ENCODE measurements at regions not wholly inside any gene's neighbourhood (a gene's known extent, or its start where the extent isn't known, plus 50 kb on each side); places are given as distances from the start of the nearest gene placed in this dataset.
A peak's percentile ranks its signal among the peaks of the same experiment; 100 is the strongest.

DNA sequence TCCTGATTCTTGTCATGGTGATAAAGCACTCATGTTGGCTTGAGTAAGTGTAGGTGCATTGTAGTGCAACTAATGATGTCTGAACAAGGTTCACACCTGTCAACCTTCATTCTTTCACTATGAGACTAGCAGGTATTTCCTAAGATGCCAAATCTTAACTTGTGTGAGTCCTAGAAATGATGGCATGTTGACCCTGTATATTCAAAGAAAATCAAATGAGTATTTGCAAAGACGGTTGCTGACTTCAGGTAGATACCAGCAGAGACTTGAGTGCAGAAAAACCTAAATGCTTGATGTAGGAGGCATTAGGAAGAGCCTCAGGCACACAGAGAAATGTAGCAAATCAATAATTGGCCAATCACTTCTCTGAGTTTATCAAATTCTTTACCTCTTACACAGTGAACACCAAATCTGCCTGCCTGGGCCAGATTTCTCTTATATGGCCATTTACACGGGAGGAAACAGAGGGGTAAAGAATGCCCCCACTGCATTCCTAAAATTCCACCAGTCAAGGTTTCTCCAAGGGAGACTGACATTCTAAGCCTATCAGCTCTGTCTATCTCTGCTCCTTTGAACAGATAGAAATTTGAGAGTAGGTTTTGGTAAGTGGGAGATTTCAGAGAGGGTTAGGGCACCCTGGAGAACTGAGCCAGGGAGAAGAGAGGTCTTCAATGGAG, 488.6 kb upstream of the WWC1 start:
- FAIRE-seq, result no peak
- peak; percentile 36 for DNase-seq (ENCODE audit: low spot score)

DNA sequence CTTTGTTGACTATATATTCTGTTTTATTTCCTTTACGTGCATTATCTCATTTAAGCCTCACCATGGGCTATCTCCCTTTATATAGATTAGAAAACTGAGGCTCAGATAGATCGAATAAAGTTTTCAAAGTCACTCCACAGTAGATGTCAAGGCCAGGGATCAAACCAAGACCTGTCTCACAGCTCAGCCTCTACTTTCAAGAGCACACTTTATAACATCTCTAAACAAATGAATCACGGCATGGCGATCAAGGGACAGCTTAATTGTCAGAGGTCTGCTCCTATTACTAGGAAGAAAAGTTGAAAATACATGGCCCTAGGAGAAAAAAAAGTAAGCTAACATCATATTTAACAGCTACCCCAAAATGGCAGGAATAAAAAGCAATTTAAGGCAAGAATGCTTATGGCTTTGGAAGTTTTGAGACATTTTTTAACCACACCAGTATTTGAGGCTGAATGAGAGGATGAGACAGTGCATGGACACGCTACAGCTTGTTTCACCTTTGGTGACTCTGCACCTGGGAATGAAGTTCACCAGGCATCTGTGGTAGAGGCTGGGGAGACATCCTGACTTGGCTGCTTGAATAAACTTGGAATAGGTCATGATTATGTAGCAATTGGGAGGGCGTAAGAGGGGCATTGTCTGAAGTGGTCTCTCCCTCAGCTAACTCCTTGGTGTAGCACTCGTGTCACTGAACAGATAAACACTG, 486.8 kb upstream of the WWC1 start:
- DNase-seq (ENCODE audit: low spot score) (no peak), FAIRE-seq (no peak)

DNA sequence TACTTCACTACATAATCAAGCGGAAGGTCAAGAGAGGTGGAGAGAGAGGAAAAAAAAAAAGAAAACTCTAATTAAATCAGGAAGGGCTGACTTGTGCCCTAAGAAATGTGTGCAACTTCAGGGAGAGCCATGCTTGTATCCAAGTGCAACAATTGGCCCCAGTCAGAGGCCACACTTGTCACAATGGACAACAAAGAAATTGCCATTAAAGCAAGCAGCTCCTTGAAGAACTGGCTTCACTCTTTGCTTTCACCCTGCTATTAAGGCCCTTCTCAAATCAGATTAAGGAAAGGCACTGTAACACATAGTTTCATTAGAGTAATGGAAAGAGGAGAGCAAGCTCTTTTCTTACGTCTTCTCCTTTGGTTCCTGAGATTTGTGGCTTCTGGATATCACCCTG, 480.9 kb upstream of the WWC1 start:
- DNase-seq (ENCODE audit: low spot score) (no peak), FAIRE-seq (no peak)

DNA sequence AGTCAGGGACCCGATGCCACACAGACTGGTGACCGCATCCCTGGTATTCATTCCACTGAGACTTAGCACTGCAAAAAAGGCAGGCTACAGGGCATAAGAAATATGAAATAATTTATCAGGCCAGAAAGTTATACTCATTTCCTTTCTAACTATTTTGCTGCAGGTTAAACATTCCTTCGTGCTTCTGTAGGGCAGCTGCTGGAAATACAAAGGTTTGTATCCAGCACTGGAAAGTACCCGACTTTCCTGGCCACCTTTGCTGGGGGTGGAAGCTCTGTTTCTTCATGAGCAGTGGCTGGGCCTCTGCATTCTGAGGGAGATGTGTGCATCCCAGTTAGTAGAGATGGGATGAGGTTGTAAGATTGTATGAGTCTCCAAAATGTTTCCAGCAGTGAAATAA, 478.6 kb upstream of the WWC1 start:
- FAIRE-seq, result no peak
- no peak for DNase-seq (ENCODE audit: low spot score)

DNA sequence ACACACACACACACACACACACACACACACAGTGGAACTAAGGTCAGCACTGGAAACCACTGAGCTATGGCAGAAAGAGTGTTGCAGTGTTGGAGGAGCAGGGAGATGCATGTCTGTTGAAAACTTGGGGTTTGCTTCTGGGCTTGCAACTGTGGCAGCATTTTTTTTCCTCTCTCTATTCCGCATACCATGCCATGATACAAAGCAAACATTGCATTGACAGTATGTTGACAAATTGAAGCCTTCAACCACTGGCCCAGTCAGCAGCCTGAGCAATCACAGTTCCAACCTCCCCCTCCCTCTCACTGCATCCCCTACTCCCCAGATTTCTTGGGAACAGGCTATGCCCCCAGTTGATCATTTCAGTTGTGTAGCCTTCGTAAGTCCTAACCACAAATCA, 478.1 kb upstream of the WWC1 start:
- FAIRE-seq, result no peak

DNA sequence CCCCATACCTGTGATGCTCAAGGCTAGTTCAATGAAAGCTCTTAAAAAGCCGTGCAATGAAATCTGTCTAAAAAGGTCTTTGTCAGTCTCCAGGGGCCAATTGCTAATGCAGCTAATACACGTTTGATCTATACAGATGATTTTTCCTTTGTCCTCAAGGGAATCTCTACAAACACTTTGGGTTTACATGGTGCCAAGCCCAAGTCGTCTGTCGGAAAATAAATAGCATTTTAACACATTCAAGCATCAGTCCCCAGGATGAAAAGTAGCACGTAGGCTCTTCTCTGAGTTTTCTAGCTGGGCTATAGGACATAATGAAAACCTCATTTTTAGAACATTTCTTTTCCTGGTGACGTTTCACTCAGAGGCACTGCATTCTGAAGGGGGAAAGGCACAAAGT, 477.4 kb upstream of the WWC1 start:
- FAIRE-seq, result no peak
- DNase-seq (ENCODE audit: low spot score), result no peak

More for the DNA sequence above, 478.1 kb upstream of the WWC1 start:
- DNase-seq (ENCODE audit: low spot score), result peak; percentile 27

DNA sequence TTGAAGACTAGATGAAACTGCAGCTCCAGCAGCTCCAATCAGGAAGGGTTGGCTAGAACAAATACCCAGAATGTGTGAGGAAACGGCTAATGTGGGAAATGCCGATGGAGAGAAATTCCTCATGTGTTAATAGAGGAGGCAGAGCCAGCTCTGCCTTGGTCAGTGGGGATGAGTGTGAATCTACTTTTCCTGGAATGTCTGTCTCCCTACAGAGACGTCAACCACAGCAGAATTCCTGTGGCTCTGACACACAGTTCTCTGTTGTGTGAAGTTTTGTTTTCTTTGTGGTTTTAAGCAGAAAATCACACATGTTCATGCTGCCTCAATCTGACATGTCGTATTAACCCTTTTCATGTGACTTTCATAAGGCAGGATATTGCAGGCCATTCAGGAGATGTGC, 476.6 kb upstream of the WWC1 start:
- peak; percentile 98 for DNase-seq (ENCODE audit: low spot score)

DNA sequence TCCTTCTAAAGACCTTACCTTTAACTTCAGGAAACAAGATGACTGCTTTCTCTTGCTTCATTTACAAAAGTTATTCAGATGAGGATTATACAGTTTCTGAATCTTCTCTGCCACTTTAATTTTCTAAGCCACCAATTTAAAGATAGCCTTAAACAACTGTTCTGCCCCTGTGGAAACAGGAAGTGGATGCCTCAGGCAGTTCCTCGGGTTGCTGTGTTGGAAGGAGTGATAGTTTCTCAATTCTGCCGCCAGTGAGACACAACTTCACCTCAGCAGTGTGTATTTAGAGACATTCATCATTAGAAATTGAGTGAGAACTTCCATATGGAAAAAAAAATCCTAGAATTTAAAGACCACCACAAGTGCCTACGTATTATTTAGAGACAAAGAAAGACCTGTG, 475.1 kb upstream of the WWC1 start:
- DNase-seq (ENCODE audit: low spot score), result no peak

More for the DNA sequence above, 476.6 kb upstream of the WWC1 start:
- peak; percentile 99 for FAIRE-seq

DNA sequence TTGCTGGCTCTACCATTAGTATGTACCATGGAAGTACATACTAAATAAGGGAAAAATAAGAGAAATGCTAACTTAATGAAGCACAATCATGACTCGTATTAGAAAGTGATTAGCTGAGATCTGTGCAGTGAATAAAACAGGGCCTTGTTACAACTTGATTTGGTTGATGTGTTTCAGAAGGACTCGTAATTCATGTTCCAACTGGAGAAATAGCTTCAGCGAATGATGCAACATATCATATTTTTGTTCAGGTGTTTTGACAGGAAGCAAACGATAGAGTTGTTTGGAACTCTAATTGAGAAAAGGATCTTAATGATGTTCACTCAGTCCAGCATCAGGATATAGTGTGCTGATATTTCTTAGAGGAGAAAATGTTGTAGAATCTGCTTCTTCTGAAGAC, 474.6 kb upstream of the WWC1 start:
- FAIRE-seq (no peak), DNase-seq (ENCODE audit: low spot score) (no peak)

More for the DNA sequence above, 475.1 kb upstream of the WWC1 start:
- no peak for FAIRE-seq

DNA sequence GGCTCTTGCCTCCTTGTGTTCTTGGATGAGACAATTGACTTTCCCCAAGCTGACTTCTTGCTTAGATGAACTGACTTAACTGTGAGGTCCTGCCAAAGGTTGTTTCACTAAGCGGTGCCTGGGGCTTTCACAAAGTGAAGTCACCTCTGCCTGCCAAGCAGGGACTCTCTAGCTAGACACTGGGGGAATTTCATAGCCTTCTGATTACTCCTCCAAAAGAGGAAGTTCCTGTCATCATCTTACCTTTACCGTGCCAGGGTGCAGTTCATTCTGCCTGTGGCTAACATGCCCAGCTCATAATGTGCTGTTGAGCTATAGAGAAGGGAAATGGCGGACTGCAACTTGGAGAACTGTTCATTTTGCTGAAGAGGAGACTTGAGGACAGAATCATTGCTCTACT, 472.0 kb upstream of the WWC1 start:
- FAIRE-seq (no peak), DNase-seq (ENCODE audit: low spot score) (no peak)

DNA sequence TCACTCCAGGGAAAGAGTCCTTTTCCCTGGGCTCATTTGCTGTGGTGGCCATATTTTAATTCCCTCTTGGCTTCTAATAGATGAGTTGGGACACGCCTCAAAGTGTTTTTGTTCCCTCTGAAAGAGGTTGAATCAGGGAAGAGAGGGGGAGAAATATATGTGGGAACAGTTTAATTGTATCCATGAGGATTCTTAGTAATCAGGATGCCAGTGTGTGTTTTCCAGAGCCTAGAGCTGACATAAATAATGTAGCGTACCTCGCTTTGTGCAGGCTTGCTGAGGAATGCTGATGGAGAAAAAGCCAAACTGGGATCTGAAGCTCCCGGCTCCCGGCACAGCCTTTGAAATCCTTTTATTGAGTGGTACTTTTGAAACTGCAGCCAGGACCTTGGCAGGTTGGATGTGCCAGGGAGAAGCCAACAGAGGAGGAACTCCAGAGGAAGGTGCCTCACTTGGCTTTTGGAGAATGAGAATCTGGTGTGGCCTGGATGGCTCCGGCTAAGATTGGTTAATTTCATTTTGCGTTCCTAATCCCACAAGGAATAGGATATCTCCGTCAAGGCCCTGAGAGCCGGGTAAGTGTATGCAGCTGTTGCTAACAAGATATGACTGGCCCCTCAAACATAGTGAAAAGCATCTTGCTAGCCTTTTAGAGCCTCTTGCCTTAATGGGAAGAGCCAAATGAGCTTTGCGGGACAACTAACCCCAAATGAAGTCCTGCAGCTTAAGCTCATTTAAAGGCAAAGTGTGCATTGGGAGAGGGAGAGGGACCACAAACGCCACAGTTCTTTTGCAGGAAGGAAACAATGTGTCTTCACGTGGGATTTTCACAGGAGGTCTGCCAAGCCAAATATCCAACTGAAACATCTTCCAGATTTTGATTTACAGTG, 471.1 kb upstream of the WWC1 start:
- DNase-seq (ENCODE audit: low spot score), result no peak
- FAIRE-seq, result no peak

DNA sequence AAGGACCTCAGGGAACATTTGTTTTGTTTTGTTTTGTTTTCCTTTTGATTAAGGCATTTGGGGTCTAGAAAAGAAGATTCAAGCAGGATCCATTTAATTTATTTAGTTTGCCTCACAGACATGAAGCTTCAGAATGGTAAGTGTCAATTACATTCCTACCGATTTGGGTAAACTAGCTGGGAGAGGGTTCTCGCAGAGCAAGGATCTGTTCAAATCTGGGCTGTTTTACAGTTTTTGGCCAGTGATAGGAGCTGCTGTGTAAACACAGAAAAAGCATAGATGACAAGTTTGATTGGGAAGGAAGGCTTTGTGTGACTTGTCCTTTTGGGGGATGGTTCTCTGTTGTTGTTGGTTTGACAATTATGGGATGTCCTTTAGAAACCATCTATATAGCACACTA, 470.3 kb upstream of the WWC1 start:
- FAIRE-seq (no peak), DNase-seq (ENCODE audit: low spot score) (no peak)

DNA sequence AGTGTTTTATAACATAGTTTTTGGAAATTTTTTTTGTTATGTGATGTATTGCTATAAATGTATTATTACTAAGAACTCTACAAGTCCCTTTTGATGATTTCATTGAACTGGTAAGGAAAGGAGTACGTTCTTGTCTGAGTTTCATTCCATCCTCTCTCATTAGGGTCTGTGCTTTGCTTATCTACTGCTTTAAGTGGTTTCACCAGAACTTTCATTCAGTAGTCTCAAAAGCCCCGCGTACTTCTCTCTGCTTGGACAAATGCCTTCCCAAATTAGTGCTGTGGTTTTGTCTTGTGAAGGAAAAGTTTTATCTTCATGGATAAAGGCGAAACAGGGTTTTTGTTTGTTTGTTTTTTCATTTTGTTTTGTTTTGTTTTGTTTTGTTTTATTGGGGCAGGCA, 469.8 kb upstream of the WWC1 start:
- DNase-seq (ENCODE audit: low spot score), result no peak
- FAIRE-seq, result no peak

DNA sequence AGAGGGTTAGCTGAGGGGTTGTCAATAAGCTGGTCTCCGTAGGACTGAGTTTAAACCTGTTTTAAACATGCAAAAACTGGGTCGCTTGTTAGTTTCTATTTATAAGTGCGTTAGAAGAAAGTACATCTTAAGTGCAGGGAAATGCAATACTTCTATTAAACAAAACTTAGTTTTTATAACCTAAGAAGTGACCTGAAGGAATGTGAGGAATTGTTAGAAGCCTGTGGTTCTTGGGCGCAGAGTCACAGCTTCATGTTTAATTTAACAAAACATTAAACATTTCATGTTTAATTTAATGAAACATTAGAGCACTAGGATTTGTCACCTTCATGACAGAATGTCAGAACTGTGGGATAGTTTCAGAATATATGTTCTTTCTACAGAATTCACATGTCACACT, 469.2 kb upstream of the WWC1 start:
- no peak for DNase-seq (ENCODE audit: low spot score)
- FAIRE-seq, result no peak

DNA sequence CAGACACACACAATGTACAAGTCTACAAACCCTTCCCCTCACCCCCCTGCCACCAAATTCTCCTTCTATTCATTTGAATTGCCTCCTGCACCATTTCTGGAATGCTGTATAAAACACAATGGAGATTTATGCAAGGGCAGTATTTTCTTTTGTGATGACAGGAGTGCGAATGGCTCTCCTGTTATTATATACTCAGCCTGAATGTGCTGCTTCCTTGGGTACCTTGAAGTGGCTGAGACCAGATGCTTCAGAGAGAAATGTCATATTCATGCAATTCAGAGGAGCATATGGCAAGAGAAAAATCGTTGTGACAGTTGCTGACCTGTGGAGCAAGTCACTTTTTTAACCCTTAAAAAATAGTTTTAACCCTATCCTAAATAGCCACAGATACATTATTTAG, 468.0 kb upstream of the WWC1 start:
- DNase-seq (ENCODE audit: low spot score), result no peak
- no peak for FAIRE-seq

DNA sequence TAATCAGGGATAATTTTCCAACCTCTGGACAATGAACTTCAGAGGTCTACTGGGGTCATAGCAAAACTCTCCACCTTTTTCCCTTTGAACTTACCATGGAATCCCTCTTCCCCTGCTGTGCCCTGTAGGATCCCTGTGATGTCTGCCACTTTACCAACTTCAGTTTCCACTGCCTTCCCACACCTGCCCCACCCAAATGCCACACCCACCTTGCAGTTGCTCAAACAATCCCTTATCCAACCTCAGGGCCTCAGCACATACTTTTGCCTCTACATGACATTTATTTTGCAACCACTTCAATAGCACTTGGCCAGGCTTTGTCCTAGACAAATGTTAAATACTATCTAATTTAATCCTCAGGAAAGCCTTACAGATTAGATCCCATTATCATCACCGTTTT, 463.7 kb upstream of the WWC1 start:
- DNase-seq (ENCODE audit: low spot score), result no peak
- no peak for FAIRE-seq

DNA sequence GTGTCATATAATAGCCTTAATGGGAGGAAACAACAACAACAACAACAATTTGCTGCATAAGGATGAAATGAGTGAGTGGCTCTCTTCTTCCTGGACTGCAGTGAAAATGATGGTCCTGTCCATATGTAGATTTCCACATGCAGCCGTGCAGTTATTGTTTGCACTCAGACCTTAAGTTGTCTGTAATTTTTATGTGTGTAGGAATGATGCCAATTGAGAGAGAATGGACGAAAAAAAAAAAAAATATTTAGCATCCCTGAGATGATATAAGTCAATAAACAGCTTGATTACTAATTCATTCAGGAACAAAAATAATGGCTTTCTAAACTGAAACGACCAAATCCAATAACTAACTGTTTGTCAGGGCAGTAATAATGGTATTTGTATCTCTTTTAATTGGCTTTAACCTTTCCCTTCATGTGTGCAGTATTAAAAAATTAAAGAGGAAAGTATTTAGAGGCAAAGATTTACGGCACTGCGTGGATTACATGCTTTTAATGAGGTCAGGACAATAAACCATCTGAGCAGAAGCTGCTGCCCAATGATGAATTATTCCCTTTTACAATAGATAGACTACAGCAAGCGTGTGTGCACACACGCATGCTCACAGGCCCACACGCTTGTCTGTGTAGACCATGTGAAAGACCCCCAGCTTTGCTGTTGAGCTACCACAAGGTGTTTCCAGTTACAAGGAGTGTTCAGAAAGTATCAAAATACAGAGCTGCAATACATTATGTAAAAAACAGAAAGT, 459.5 kb upstream of the WWC1 start:
- FAIRE-seq, result no peak

DNA sequence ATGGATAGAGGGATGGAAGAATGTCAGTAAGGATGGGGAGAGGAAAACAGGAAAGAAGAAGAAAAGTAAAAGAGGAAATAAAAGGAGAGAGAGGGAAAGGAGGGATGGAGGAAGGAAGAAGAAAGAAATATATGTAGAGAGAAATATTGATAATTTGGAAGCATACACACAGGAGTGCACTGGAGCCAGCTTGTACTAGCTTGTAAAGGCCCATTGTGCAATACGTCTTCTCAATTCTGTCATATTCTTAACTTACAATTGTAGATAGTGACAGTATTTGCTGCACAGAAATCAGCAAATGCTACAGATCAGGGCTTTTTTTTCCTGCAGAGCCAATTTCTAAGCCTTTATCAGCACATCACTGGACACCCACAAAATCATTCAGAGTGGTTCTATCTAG, 458.8 kb upstream of the WWC1 start:
- no peak for FAIRE-seq
- no peak for DNase-seq (ENCODE audit: low spot score)

More for the DNA sequence above, 459.5 kb upstream of the WWC1 start:
- no peak for DNase-seq (ENCODE audit: low spot score)

DNA sequence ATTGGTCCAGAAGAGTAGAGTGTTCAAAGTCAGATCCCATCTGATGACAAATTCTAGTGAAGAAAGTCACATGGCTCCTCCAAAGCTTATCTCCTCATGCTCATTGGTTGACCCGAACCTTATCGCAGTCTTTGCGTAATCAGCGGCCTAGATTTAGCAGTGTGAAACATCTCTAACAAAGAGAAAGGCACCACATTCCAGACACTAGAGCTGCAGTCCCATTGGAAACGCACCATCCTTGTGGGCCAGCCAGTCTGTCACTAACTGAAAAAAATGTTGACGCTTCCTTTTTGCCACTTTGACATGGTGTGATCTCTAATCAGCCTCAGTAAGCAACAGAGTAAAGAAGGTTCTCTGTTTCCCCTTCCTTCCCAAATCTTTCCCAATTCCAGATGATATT, 458.0 kb upstream of the WWC1 start:
- FAIRE-seq, result no peak

DNA sequence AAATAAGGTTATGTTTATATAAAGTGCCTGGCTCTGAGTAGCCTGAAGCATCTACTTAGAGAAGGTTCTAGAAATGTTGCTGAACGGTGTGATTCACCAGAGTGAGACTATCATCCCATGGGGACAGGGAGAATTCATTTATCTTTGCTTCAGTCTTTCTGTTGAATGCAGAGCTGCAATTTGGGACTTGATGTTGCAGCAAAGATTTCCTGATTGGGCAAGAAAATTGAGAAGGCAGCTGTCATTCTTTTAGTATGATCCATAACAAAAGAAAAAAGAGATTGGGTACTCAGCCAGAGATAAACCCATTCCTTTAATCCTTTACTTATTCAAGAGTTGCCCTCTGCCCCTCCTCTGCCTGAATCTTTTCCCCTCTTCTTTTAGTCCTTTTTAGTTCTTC, 456.3 kb upstream of the WWC1 start:
- no peak for FAIRE-seq
- no peak for DNase-seq (ENCODE audit: low spot score)

More for the DNA sequence above, 458.0 kb upstream of the WWC1 start:
- DNase-seq (ENCODE audit: low spot score), result no peak

DNA sequence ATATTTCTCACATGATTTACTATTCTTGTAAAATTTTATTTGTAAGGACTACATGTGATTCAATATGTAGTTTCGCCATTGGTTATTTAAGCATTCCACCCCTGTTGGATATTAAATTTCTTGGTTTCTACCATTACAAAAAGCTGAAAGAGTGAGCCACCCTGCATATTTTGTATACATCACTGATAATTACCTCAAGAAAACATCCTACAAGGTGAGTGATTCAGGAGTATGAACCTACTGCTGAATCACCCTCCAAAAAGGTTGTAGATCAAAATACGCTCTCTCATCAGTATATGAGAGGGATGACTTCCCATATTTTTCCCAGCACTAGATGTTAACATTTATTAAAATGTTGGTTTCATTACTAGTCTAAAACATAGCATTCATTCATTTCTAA, 454.3 kb upstream of the WWC1 start:
- FAIRE-seq (no peak), DNase-seq (ENCODE audit: low spot score) (no peak)

DNA sequence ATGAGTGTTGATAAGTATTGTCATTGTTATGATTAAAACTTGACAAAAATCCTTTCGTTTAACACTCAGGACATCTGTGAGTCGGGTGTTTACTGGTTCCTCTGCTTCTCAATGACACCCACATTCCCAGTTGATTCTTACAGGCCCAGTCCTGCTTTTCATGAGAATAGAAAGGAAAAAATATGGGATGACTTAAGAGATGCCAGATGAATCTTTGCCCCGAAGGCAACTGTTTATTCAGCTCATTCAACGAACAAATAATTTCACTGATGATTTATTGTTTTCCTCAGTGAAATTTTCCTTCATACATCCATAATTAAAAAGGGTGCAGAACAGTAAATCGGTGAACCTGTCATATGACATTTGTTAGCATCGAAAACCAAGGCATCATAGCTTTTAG, 452.4 kb upstream of the WWC1 start:
- FAIRE-seq, result no peak
- no peak for DNase-seq (ENCODE audit: low spot score)

Data from RCC 7860 (cell line).